Thoracic aorta (tissue), 2 donors: ENCODE measurements at regions not wholly inside any gene's neighbourhood (a gene's known extent, or its start where the extent isn't known, plus 50 kb on each side); places are given as distances from the start of the nearest gene placed in this dataset.
"Not testable (repeated sequence)": the region's sequence is repeated elsewhere in the genome, so short reads cannot be mapped to it uniquely, and the experiment has no call there.

ENCODE experiments used
- ATAC-seq: fragments of 150-250 bp; one replicate; pipeline ENCODE4 v1.8.0; 2017; ENCODE audit warnings: low read depth; ENCODE audit not compliant: insufficient number of reproducible peaks, low FRiP score
- DNase-seq: peaks from one replicate; pipeline ENCODE4 v3.0.0-alpha.2; 2020; ENCODE audit warnings: low spot score
- H3K27ac ChIP-seq, 2 donors: fragments of 200-600 bp; sonication (generic); 1 replicate in 1 of 2; 2 replicates in 1 of 2; pipeline ENCODE4 v1.5.1; 2016; ENCODE audit warnings: mild to moderate bottlenecking in 2 of 2, moderate library complexity in 2 of 2
- H3K27me3 ChIP-seq: fragments of 200-600 bp; sonication (generic); replicated peaks from 2 replicates; pipeline ENCODE4 v1.6.0; 2016; ENCODE audit warnings: mild to moderate bottlenecking; ENCODE audit not compliant: insufficient read depth
- H3K36me3 ChIP-seq: fragments of 200-600 bp; sonication (generic); one replicate; pipeline ENCODE4 v1.5.1; 2016
- H3K4me1 ChIP-seq, 2 donors: fragments of 200-600 bp; sonication (generic); 1 replicate in 1 of 2; 2 replicates in 1 of 2; pipeline versions ENCODE4 v1.5.1 to v1.6.0; 2016; ENCODE audit warnings: low read depth in 2 of 2, mild to moderate bottlenecking in 1 of 2; ENCODE audit not compliant: control insufficient read depth in 1 of 2
- H3K4me3 ChIP-seq: fragments of 200-600 bp; sonication (generic); 2 replicates; pipeline ENCODE4 v1.5.1; 2016; ENCODE audit warnings: mild to moderate bottlenecking
- H3K9me3 ChIP-seq: fragments of 200-600 bp; sonication (generic); 2 replicates; pipeline ENCODE4 v1.5.1; 2016
- CTCF ChIP-seq: fragments of 200-600 bp; sonication (generic); IDR thresholded peaks from one replicate; pipeline ENCODE4 v1.5.1; 2019; ENCODE audit warnings: antibody characterized with exemption

GRCh38 chr20:53664121-53664520, 70.5 kb upstream of the ZNF217 start:
- DNase-seq = no peak
- no peak for ATAC-seq
- Histone ChIP-seq H3K36me3 (no peaks in the 10 kb centered on the region), H3K9me3 (no peaks in the 10 kb centered on the region), H3K4me1 (peaks cover 0 to 11% of the 10 kb centered on the region in 2 donors), H3K27ac (no peak overlapping the region), H3K4me3 (no peak overlapping the region), H3K27me3 (no peaks in the 10 kb centered on the region)
- TF ChIP-seq CTCF = no peak

GRCh38 chr20:53663521-53663920, 69.9 kb upstream of the ZNF217 start:
- not testable (repeated sequence) for ATAC-seq, H3K27me3 ChIP-seq, H3K36me3 ChIP-seq, H3K27ac ChIP-seq, H3K4me3 ChIP-seq, DNase-seq, H3K9me3 ChIP-seq
- H3K4me1 ChIP-seq = peaks cover 0 to 11% of the 10 kb centered on the region in 2 donors

- Histone ChIP-seq H3K4me1 (peaks cover 3 to 13% of the 10 kb centered on the region in 2 donors), H3K27ac (no peak overlapping the region), H3K36me3 (no peaks in the 10 kb centered on the region), H3K27me3 (no peaks in the 10 kb centered on the region), H3K9me3 (no peaks in the 10 kb centered on the region), H3K4me3 (no peak overlapping the region)
- no peak for DNase-seq
- ATAC-seq = no peak
- no peak for TF ChIP-seq CTCF
These were observed 69.0 kb upstream of the ZNF217 start for GRCh38 chr20:53662595-53662994.

- ATAC-seq = no peak
- peaks cover 14 to 29% of the 10 kb centered on the region in 2 donors for H3K4me1 ChIP-seq
- H3K36me3 ChIP-seq = no peaks in the 10 kb centered on the region
- TF ChIP-seq CTCF = no peak
- H3K9me3 ChIP-seq = no peaks in the 10 kb centered on the region
- no peak overlapping the region for H3K4me3 ChIP-seq
- H3K27ac ChIP-seq = no peak overlapping the region
- no peak for DNase-seq
- H3K27me3 ChIP-seq = no peaks in the 10 kb centered on the region
These were observed 67.3 kb upstream of the ZNF217 start for GRCh38 chr20:53660947-53661381.

- Histone ChIP-seq H3K4me3 (peak overlapping the region; percentile 76), H3K27me3 (no peaks in the 10 kb centered on the region), H3K9me3 (no peaks in the 10 kb centered on the region), H3K4me1 (peaks cover 14 to 31% of the 10 kb centered on the region in 2 donors), H3K27ac (peak overlapping the region in 1 of 2 donors; percentile 23), H3K36me3 (no peaks in the 10 kb centered on the region)
- TF ChIP-seq CTCF = no peak
- ATAC-seq (no peak), DNase-seq (no peak)
These were observed 66.7 kb upstream of the ZNF217 start for GRCh38 chr20:53660078-53660909.
